ENCODE measurements at regions not wholly inside any gene's neighbourhood (a gene's known extent, or its start where the extent isn't known, plus 50 kb on each side); places are given as distances from the start of the nearest gene placed in this dataset.

DNA sequence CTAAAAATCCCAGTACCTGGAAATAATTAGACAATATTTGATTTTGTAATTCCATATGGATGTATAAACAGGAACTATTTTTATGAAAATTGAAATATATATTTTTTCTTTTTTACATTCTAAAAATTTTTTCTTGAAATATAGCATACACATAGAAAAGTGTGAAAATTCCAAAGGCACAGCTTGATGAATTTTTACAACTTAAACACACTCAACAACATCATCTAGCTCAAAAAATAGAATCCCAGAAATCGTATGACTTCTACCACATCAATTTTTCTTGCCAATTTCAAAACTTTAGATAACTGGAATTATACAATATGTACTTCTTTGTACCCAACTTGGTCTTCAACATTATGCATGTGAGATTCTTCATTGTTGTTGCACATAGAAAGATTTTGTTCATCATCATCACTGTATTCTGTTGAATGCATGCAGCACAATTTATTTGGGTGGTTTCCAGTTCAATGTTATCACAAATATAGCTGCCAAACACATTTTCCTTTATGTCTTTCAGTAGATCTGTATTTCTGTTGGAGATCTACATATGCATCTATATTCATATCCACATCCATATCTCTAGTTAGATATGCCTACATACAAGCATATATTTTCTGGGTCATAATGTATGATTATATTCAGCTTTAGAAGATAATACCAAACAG, 340.7 kb upstream of the SLIT2 start:
- TF ChIP-seq POLR2AphosphoS5 (IDR thresholded peaks at IDR 0.05) (no peak), CTCF (IDR thresholded peaks at IDR 0.05) (no peak)
